K562 (cell line): ENCODE measurements at regions not wholly inside any gene's neighbourhood (a gene's known extent, or its start where the extent isn't known, plus 50 kb on each side); places are given as distances from the start of the nearest gene placed in this dataset.

ENCODE experiments used
- ATF4 ChIP-seq: fragments of 450-650 bp; formaldehyde crosslinking; IDR thresholded peaks from 2 replicates; pipeline ENCODE4 v1.4.0; 2022; ENCODE audit warnings: mild to moderate bottlenecking, moderate library complexity
- COPS2 ChIP-seq: fragments of 450-650 bp; conservative IDR thresholded peaks from 2 replicates; pipeline ENCODE4 v1.6.1; 2016; ENCODE audit warnings: mild to moderate bottlenecking, moderate library complexity
- E2F3 ChIP-seq: fragments of 250-450 bp; sonication (Bioruptor Pico); IDR thresholded peaks from 2 replicates; pipeline ENCODE4 v1.4.0; 2020; ENCODE audit warnings: mild to moderate bottlenecking
- HIVEP1 ChIP-seq: fragments of 250-450 bp; sonication (Bioruptor Pico); IDR thresholded peaks from 2 replicates; pipeline ENCODE4 v1.4.0; 2020; ENCODE audit warnings: mild to moderate bottlenecking
- NCOA2 ChIP-seq, 2 experiments: fragments of 450-650 bp; IDR thresholded peaks; 2 replicates each; pipeline ENCODE4 v1.6.1; 2018; ENCODE audit warnings: mild to moderate bottlenecking in 2 of 2, moderate library complexity in 1 of 2; ENCODE audit not compliant: partially characterized antibody in 2 of 2
- STAT5A ChIP-seq: IDR thresholded peaks from 2 replicates; pipeline ENCODE4 v1.6.1; 2012; ENCODE audit warnings: low read length, inconsistent platforms, borderline replicate concordance
- ZNF766 ChIP-seq: fragments of 200-800 bp; sonication (Bioruptor generic); conservative IDR thresholded peaks from 2 replicates; pipeline ENCODE4 v1.6.1; 2016; ENCODE audit warnings: missing genetic modification characterization, missing compliant biosample characterization
- ZNF780A ChIP-seq: fragments of 250-450 bp; sonication (Bioruptor Pico); IDR thresholded peaks from 2 replicates; pipeline ENCODE4 v1.5.0; 2021; ENCODE audit warnings: mild to moderate bottlenecking
- ZSCAN29 ChIP-seq: fragments of 450-650 bp; IDR thresholded peaks from 2 replicates; pipeline ENCODE4 v1.6.1; 2017
- TF ChIP-seq, protein P1 (sequence below): sonication (generic); formaldehyde crosslinking; IDR thresholded peaks from 2 replicates; pipeline ENCODE4 v1.8.0; 2022; ENCODE audit warnings: mild to moderate bottlenecking, low read depth, missing genetic modification reagents
- TF ChIP-seq, protein P2 (sequence below): fragments of 250-450 bp; sonication (Bioruptor Pico); IDR thresholded peaks from 2 replicates; pipeline ENCODE4 v1.4.0; 2020; ENCODE audit warnings: mild to moderate bottlenecking, moderate library complexity
- TF ChIP-seq, protein P3 (sequence below), 2 experiments: fragments of 450-650 bp; formaldehyde crosslinking in 1 of 2; IDR thresholded peaks; 2 replicates each; pipeline versions ENCODE4 v1.4.0 to v1.6.1; 2014 to 2020; ENCODE audit warnings: mild to moderate bottlenecking in 2 of 2, borderline replicate concordance in 1 of 2, low read depth in 1 of 2

DNA sequence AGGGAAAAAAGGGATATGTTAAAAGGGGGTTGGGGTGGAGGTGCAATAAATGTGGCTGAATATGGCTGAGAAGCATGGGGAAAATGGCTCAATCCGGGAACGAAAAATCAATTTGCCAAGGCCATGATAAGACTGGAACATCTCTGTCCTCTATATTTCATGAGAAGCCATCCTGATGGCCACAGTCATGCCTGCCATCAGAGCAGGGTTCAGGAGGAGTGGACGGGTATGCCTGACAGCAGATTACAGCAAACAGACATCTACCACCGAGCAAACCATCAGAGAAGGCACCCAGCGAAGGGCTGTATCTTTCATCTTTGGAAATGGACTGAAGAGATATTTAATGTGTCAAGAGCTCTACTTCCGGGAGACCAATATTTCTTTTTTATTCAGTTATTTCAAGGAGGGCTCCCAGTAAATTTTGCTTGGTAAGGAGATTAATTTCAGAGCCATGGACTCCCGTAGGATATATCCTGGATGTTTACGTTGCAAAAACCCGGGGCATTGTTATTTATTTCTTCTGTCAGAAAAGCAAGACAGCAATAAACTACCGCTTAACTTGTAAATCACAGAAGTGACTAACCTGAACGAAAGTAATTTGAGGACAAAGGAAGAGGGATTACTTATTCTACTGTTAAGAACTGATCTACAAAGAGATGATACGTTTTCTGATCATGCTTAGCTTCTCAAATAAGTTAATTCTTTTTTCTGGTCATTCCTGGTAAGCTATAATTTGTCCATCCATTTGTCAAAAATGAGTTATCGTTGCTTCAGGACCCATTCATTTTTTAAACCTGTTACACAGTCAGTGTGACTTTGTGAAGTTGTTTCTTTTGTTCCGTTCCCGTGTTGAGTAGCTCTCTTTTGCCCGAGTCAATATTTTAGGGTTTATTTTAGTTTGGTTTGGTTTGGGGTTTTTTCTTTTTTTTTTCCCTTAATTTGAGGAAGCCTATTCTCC, 80.6 kb upstream of the CHD2 start (continued):
- TF ChIP-seq, protein P1, sequence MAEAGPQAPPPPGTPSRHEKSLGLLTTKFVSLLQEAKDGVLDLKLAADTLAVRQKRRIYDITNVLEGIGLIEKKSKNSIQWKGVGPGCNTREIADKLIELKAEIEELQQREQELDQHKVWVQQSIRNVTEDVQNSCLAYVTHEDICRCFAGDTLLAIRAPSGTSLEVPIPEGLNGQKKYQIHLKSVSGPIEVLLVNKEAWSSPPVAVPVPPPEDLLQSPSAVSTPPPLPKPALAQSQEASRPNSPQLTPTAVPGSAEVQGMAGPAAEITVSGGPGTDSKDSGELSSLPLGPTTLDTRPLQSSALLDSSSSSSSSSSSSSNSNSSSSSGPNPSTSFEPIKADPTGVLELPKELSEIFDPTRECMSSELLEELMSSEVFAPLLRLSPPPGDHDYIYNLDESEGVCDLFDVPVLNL (CRISPR knock-in tag): no peak
- TF ChIP-seq ATF4 (CRISPR knock-in tag): no peak
- TF ChIP-seq, protein P2, sequence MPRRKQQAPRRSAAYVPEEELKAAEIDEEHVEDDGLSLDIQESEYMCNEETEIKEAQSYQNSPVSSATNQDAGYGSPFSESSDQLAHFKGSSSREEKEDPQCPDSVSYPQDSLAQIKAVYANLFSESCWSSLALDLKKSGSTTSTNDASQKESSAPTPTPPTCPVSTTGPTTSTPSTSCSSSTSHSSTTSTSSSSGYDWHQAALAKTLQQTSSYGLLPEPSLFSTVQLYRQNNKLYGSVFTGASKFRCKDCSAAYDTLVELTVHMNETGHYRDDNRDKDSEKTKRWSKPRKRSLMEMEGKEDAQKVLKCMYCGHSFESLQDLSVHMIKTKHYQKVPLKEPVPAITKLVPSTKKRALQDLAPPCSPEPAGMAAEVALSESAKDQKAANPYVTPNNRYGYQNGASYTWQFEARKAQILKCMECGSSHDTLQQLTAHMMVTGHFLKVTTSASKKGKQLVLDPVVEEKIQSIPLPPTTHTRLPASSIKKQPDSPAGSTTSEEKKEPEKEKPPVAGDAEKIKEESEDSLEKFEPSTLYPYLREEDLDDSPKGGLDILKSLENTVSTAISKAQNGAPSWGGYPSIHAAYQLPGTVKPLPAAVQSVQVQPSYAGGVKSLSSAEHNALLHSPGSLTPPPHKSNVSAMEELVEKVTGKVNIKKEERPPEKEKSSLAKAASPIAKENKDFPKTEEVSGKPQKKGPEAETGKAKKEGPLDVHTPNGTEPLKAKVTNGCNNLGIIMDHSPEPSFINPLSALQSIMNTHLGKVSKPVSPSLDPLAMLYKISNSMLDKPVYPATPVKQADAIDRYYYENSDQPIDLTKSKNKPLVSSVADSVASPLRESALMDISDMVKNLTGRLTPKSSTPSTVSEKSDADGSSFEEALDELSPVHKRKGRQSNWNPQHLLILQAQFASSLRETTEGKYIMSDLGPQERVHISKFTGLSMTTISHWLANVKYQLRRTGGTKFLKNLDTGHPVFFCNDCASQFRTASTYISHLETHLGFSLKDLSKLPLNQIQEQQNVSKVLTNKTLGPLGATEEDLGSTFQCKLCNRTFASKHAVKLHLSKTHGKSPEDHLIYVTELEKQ (CRISPR knock-in tag): no peak
- no peak for TF ChIP-seq E2F3 (CRISPR knock-in tag)
- no peak for TF ChIP-seq ZSCAN29
- no peak for TF ChIP-seq NCOA2 (IDR thresholded peaks at IDR 0.05; ENCODE audit: partially characterized antibody in 2 of 2)
- peak; percentile 50 for TF ChIP-seq ZNF766 (CRISPR knock-in tag)
- TF ChIP-seq, protein P3, sequence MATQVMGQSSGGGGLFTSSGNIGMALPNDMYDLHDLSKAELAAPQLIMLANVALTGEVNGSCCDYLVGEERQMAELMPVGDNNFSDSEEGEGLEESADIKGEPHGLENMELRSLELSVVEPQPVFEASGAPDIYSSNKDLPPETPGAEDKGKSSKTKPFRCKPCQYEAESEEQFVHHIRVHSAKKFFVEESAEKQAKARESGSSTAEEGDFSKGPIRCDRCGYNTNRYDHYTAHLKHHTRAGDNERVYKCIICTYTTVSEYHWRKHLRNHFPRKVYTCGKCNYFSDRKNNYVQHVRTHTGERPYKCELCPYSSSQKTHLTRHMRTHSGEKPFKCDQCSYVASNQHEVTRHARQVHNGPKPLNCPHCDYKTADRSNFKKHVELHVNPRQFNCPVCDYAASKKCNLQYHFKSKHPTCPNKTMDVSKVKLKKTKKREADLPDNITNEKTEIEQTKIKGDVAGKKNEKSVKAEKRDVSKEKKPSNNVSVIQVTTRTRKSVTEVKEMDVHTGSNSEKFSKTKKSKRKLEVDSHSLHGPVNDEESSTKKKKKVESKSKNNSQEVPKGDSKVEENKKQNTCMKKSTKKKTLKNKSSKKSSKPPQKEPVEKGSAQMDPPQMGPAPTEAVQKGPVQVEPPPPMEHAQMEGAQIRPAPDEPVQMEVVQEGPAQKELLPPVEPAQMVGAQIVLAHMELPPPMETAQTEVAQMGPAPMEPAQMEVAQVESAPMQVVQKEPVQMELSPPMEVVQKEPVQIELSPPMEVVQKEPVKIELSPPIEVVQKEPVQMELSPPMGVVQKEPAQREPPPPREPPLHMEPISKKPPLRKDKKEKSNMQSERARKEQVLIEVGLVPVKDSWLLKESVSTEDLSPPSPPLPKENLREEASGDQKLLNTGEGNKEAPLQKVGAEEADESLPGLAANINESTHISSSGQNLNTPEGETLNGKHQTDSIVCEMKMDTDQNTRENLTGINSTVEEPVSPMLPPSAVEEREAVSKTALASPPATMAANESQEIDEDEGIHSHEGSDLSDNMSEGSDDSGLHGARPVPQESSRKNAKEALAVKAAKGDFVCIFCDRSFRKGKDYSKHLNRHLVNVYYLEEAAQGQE (IDR thresholded peaks at IDR 0.05; ENCODE audit: borderline replicate concordance): no peak
- TF ChIP-seq, protein P3 (CRISPR knock-in tag; IDR thresholded peaks at IDR 0.05; ENCODE audit: low read depth): no peak
- TF ChIP-seq STAT5A: no peak; the same call in 1 of the 2 replicates
- TF ChIP-seq COPS2: no peak
- TF ChIP-seq ZNF780A: no peak
- TF ChIP-seq HIVEP1 (CRISPR knock-in tag): no peak
